ENCODE measurements at regions not wholly inside any gene's neighbourhood (a gene's known extent, or its start where the extent isn't known, plus 50 kb on each side); places are given as distances from the start of the nearest gene placed in this dataset.
"Not testable (repeated sequence)": the region's sequence is repeated elsewhere in the genome, so short reads cannot be mapped to it uniquely, and the experiment has no call there.

DNA sequence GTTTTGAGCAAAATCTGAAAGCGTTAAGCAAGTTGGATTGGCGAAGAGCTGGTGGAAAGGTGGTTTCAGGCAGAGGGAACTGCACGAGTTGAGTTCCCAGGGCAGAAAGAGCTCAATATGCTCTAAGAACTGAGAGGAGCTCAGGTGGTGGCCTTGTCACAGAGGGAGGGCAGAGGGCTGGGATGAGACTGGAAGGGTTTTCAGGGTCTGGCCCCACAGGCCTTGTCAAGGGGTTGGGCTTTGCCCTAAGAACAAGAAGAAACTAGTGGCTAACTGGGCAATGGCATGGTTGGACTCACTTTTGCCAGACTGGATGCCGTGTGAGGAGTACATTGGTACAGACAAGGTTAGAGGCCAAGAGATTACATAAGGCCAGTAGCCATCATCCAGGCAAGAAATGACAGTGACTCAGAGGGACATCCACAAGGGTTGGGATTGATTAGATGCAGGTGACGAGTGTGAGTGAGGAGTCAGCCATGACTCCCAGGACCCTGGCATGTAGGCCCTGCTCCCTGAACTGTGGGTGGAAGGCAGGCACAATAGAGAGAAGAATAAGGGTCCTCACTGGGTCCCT lies 75.1 kb upstream of the SMIM23 start:
- in situ Hi-C loops (cut with HindIII; ENCODE audit: low pct_ligation_motif_present, low pct_unique_long_range_greater_than_20kb, low sequenced_read_pairs), result no loop called here
- no peak for DNase-seq

- no peak for DNase-seq
- in situ Hi-C loops (cut with HindIII; ENCODE audit: low pct_ligation_motif_present, low pct_unique_long_range_greater_than_20kb, low sequenced_read_pairs), result no loop called here
These were observed 74.0 kb upstream of the SMIM23 start for GRCh38 chr5:171711571-171711970.

GRCh38 chr5:171712616-171713015 lies 73.0 kb upstream of the SMIM23 start:
- in situ Hi-C loops (cut with HindIII; ENCODE audit: low pct_ligation_motif_present, low pct_unique_long_range_greater_than_20kb, low sequenced_read_pairs), result no loop called here
- no peak for DNase-seq

DNA sequence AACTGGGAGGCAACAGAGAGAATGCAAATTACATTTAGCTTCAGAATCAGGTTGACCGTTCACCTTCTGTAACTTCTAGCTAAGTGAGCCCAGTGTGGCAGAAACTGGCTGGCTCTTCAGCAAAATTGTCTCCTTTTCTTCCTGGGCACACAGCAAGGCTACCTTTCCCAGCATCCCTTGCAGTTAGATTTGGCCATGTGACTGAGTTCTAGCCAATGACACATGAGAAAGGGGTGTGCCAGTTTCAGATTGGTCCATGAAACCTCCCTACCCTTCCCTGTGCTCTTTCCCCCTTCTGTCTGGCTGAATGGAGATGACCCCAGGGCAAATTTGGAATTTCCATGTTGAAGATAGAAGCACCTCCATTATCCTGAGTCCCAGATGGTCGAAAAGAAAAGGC lies 72.5 kb upstream of the SMIM23 start:
- in situ Hi-C loops (cut with HindIII; ENCODE audit: low pct_ligation_motif_present, low pct_unique_long_range_greater_than_20kb, low sequenced_read_pairs), result no loop called here

GRCh38 chr5:171714261-171714660 lies 71.4 kb upstream of the SMIM23 start:
- no peak for DNase-seq
- in situ Hi-C loops (cut with HindIII; ENCODE audit: low pct_ligation_motif_present, low pct_unique_long_range_greater_than_20kb, low sequenced_read_pairs), result no loop called here

More for the DNA sequence above, 72.5 kb upstream of the SMIM23 start:
- DNase-seq, result no peak

GRCh38 chr5:171714851-171715250 lies 70.8 kb upstream of the SMIM23 start:
- DNase-seq, result no peak
- in situ Hi-C loops (cut with HindIII; ENCODE audit: low pct_ligation_motif_present, low pct_unique_long_range_greater_than_20kb, low sequenced_read_pairs), result no loop called here

GRCh38 chr5:171715551-171715950 lies 70.1 kb upstream of the SMIM23 start:
- in situ Hi-C loops (cut with HindIII; ENCODE audit: low pct_ligation_motif_present, low pct_unique_long_range_greater_than_20kb, low sequenced_read_pairs), result no loop called here
- DNase-seq, result no peak

GRCh38 chr5:171720086-171720485 lies 65.5 kb upstream of the SMIM23 start:
- DNase-seq, result no peak
- in situ Hi-C loops (cut with HindIII; ENCODE audit: low pct_ligation_motif_present, low pct_unique_long_range_greater_than_20kb, low sequenced_read_pairs), result no loop called here

DNA sequence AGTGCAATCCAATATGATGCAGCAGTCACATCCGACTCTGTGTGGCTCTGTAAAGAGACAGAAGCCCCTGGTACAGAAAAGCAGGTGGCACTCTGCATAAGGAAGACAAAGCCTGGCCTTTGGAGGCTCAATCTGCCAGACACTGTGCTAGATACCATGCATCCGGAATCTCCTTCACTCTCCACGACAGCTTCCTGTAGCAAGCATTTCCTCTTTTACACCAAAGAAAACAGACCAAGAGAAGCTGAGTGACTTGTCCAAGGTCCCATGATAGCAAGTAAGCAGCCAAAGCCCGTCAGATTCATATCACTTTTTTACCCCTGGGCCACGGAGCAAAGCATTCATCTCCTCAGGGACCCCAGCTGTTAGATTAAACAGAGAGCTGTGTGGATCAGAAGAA lies 64.2 kb upstream of the SMIM23 start:
- in situ Hi-C loops (cut with HindIII; ENCODE audit: low pct_ligation_motif_present, low pct_unique_long_range_greater_than_20kb, low sequenced_read_pairs), result no loop called here
- DNase-seq, result no peak

DNA sequence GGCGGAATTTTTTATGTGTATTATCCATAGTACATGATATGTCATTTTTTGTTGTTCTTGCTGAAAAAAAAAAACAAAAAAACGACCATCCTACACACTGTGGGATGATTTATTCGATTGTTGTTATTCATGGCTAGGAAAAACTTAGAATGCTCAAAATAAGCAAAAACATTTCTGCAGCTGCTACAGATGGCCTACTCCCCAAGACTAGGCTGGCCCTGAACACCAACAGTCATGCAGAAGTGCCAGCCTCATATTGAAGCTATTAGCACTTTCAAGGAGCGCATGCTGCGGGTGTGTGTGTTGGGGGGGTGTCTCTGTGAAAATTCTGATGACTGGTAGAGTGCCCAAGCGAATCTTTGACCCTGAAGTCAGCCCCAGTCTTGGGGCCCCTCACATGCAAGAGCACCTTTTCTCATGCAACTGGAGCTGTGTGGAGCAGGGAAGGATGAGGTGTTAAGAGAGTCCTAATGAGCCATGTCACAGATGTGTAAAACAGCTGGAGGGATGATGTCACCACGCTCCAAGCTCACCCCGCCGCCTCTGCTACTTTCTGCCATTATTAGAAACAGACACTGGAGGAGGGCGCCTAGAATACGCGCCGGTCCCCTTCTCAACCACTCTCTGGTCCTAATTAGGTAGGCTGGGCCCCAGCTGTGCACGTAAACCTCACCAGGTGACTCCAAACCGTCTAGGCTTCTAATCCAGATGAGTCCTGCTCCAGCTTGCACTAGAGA lies 61.0 kb upstream of the SMIM23 start:
- in situ Hi-C loops (cut with HindIII; ENCODE audit: low pct_ligation_motif_present, low pct_unique_long_range_greater_than_20kb, low sequenced_read_pairs), result no loop called here
- DNase-seq, result no peak

GRCh38 chr5:171725205-171725601 lies 60.4 kb upstream of the SMIM23 start:
- in situ Hi-C loops (cut with HindIII; ENCODE audit: low pct_ligation_motif_present, low pct_unique_long_range_greater_than_20kb, low sequenced_read_pairs), result no loop called here
- DNase-seq, result no peak

GRCh38 chr5:171726819-171727218 lies 58.8 kb upstream of the SMIM23 start:
- DNase-seq; in situ Hi-C loops (cut with HindIII; ENCODE audit: low pct_ligation_motif_present, low pct_unique_long_range_greater_than_20kb, low sequenced_read_pairs): not testable (repeated sequence)

DNA sequence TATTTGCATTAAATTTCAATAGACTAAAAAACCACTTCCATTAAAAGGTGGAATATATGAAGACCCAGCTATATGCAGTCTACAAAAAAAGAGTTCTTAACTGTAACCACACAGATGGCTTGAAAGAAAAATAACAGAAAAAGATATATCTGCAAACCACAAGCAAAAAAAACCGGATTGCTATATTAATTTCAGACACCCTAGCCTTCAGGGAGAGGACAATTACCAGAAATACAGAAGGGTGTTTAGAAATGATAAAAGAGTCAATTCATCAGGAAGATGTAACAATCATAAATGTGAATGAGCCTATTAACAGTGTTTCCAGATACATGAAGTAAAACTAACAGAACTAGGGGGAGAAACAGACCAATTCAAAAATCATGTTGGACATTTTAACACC lies 56.9 kb upstream of the SMIM23 start:
- in situ Hi-C loops (cut with HindIII; ENCODE audit: low pct_ligation_motif_present, low pct_unique_long_range_greater_than_20kb, low sequenced_read_pairs), result no loop called here
- DNase-seq, result no peak
